Gastrocnemius medialis (tissue), 4 donors: ENCODE measurements at regions not wholly inside any gene's neighbourhood (a gene's known extent, or its start where the extent isn't known, plus 50 kb on each side); places are given as distances from the start of the nearest gene placed in this dataset.

Experiments used
- CTCF ChIP-seq, 5 experiments: fragments of 450-650 bp in 3 of 5; fragments of 200-600 bp in 2 of 5; sonication (generic) in 2 of 5; IDR thresholded peaks in 4 of 5; conservative IDR thresholded peaks in 1 of 5; 1 replicate in 4 of 5; 2 replicates in 1 of 5; pipeline ENCODE4 v1.5.1; 2016 to 2019; ENCODE audit warnings: antibody characterized with exemption in 5 of 5, mild to moderate bottlenecking in 3 of 5, moderate library complexity in 3 of 5
- POLR2A ChIP-seq, 2 donors: fragments of 450-650 bp; IDR thresholded peaks; one replicate each; pipeline ENCODE4 v1.6.1; 2017; ENCODE audit warnings: antibody characterized with exemption in 2 of 2, mild to moderate bottlenecking in 2 of 2, moderate library complexity in 2 of 2

- TF ChIP-seq POLR2A (IDR thresholded peaks at IDR 0.05) (no peak), CTCF (IDR thresholded peaks at IDR 0.05 in 4 of 5, conservative IDR thresholded peaks at IDR 0.05 in 1 of 5) (no peak)
These were observed 185.6 kb upstream of the ADAMTS9 start for GRCh38 chr3:64873400-64873799.
